Smooth muscle cell (in vitro differentiated cells): ENCODE measurements at regions not wholly inside any gene's neighbourhood (a gene's known extent, or its start where the extent isn't known, plus 50 kb on each side); places are given as distances from the start of the nearest gene placed in this dataset.

Experiments
- DNase-seq: peaks from one replicate; lab custom pipeline; 2025; ENCODE audit not compliant: unreplicated experiment; lab: John Stamatoyannopoulos, UW
- H2AFZ ChIP-seq: fragments of 200-600 bp; sonication (generic); 2 replicates; pipeline ENCODE4 v1.6.0; 2016; ENCODE audit warnings: antibody characterized with exemption, low read depth, mild to moderate bottlenecking
- H3F3A ChIP-seq: fragments of 200-600 bp; sonication (generic); 2 replicates; pipeline ENCODE4 v1.6.0; 2017; ENCODE audit warnings: antibody characterized with exemption, low read depth
- H3K27ac ChIP-seq: fragments of 200-600 bp; sonication (generic); 2 replicates; pipeline ENCODE4 v1.5.1; 2016; ENCODE audit warnings: low read depth, mild to moderate bottlenecking
- H3K27me3 ChIP-seq: fragments of 200-600 bp; sonication (generic); 2 replicates; pipeline ENCODE4 v1.6.1; 2016; ENCODE audit warnings: low read depth, mild to moderate bottlenecking
- H3K36me3 ChIP-seq: fragments of 200-600 bp; sonication (generic); 2 replicates; pipeline ENCODE4 v1.5.1; 2016; ENCODE audit warnings: low read depth
- H3K4me1 ChIP-seq: fragments of 200-600 bp; sonication (generic); 2 replicates; pipeline ENCODE4 v1.5.1; 2016; ENCODE audit warnings: low read depth
- H3K4me2 ChIP-seq: fragments of 200-600 bp; sonication (generic); 2 replicates; pipeline ENCODE4 v1.6.0; 2016; ENCODE audit warnings: mild to moderate bottlenecking
- H3K4me3 ChIP-seq: fragments of 200-600 bp; sonication (generic); 2 replicates; pipeline ENCODE4 v1.5.1; 2016; ENCODE audit warnings: mild to moderate bottlenecking
- H3K79me2 ChIP-seq: fragments of 200-600 bp; sonication (generic); 2 replicates; pipeline ENCODE4 v1.6.0; 2016; ENCODE audit warnings: low read depth, mild to moderate bottlenecking
- H3K9ac ChIP-seq: fragments of 200-600 bp; sonication (generic); 2 replicates; pipeline ENCODE4 v1.6.0; 2016; ENCODE audit warnings: low read depth
- H3K9me3 ChIP-seq: fragments of 200-600 bp; sonication (generic); replicated peaks from 2 replicates; pipeline ENCODE4 v1.5.1; 2016; ENCODE audit warnings: low read depth
- H4K20me1 ChIP-seq: fragments of 200-600 bp; sonication (generic); 2 replicates; pipeline ENCODE4 v1.6.0; 2016; ENCODE audit warnings: low read depth
- CTCF ChIP-seq: fragments of 200-600 bp; sonication (generic); IDR thresholded peaks from 2 replicates; pipeline ENCODE4 v1.5.1; 2017; ENCODE audit warnings: borderline replicate concordance, mild to moderate bottlenecking, antibody characterized with exemption; ENCODE audit not compliant: insufficient read depth, poor library complexity, severe bottlenecking
- WGBS: methylation state at CpG from one replicate; pipeline ENCODE4 v1.1.7; 2016; ENCODE audit warnings: low lambda C conversion rate; 5-methylcytosine and 5-hydroxymethylcytosine counted together

GRCh38 chr3:159030138-159030670 lies 228.3 kb downstream of the MFSD1 start:
- Histone ChIP-seq H4K20me1 (no peaks in the 10 kb centered on the region), H3K27ac (no peak overlapping the region), H2AFZ (no peak overlapping the region), H3F3A (no peaks in the 10 kb centered on the region), H3K27me3 (no peaks in the 10 kb centered on the region), H3K4me2 (no peak overlapping the region), H3K4me1 (no peaks in the 10 kb centered on the region), H3K79me2 (no peaks in the 10 kb centered on the region), H3K36me3 (no peaks in the 10 kb centered on the region), H3K9me3 (no peaks in the 10 kb centered on the region), H3K4me3 (no peak overlapping the region), H3K9ac (no peak overlapping the region)
- DNase-seq: no peak
- WGBS: 83% methylated on average over 1 of the region's 1 CpG
- TF ChIP-seq CTCF: no peak

GRCh38 chr3:159030886-159031679 lies 229.2 kb downstream of the MFSD1 start:
- 78% methylated on average over 6 of the region's 6 CpGs for WGBS
- no peaks in the 10 kb centered on the region for H3F3A ChIP-seq
- H4K20me1 ChIP-seq: no peaks in the 10 kb centered on the region
- H3K79me2 ChIP-seq: no peaks in the 10 kb centered on the region
- no peak overlapping the region for H3K27ac ChIP-seq
- H3K4me2 ChIP-seq: no peak overlapping the region
- no peak overlapping the region for H3K4me3 ChIP-seq
- no peaks in the 10 kb centered on the region for H3K27me3 ChIP-seq
- H3K4me1 ChIP-seq: no peaks in the 10 kb centered on the region
- no peak overlapping the region for H2AFZ ChIP-seq
- DNase-seq: no peak
- H3K36me3 ChIP-seq: no peaks in the 10 kb centered on the region
- TF ChIP-seq CTCF: no peak
- H3K9ac ChIP-seq: no peak overlapping the region
- no peaks in the 10 kb centered on the region for H3K9me3 ChIP-seq

GRCh38 chr3:159032311-159032710 lies 230.5 kb downstream of the MFSD1 start:
- WGBS: 75% methylated on average over 1 of the region's 1 CpG
- no peaks in the 10 kb centered on the region for H3K9me3 ChIP-seq
- H3K79me2 ChIP-seq: no peaks in the 10 kb centered on the region
- H3F3A ChIP-seq: no peaks in the 10 kb centered on the region
- H3K27me3 ChIP-seq: no peaks in the 10 kb centered on the region
- H2AFZ ChIP-seq: no peak overlapping the region
- no peak for TF ChIP-seq CTCF
- H3K9ac ChIP-seq: no peak overlapping the region
- H3K4me2 ChIP-seq: no peak overlapping the region
- H4K20me1 ChIP-seq: no peaks in the 10 kb centered on the region
- no peak overlapping the region for H3K4me3 ChIP-seq
- no peaks in the 10 kb centered on the region for H3K4me1 ChIP-seq
- no peak for DNase-seq
- no peaks in the 10 kb centered on the region for H3K36me3 ChIP-seq
- H3K27ac ChIP-seq: no peak overlapping the region

GRCh38 chr3:159038405-159038804 lies 236.6 kb downstream of the MFSD1 start:
- WGBS: 59% methylated on average over 2 of the region's 2 CpGs
- Histone ChIP-seq H2AFZ (no peak overlapping the region), H4K20me1 (no peaks in the 10 kb centered on the region), H3F3A (no peaks in the 10 kb centered on the region), H3K4me2 (no peak overlapping the region), H3K79me2 (no peaks in the 10 kb centered on the region), H3K4me1 (no peaks in the 10 kb centered on the region), H3K9ac (no peak overlapping the region), H3K36me3 (no peaks in the 10 kb centered on the region), H3K27ac (no peak overlapping the region), H3K9me3 (no peaks in the 10 kb centered on the region), H3K4me3 (no peak overlapping the region), H3K27me3 (no peaks in the 10 kb centered on the region)
- no peak for DNase-seq
- TF ChIP-seq CTCF: no peak
